Kidney (tissue), 13 donors: ENCODE measurements at regions not wholly inside any gene's neighbourhood (a gene's known extent, or its start where the extent isn't known, plus 50 kb on each side); places are given as distances from the start of the nearest gene placed in this dataset.

ENCODE experiments used
- DNase-seq, 5 donors: peaks; one replicate each; pipeline ENCODE4 v3.0.0-alpha.2; 2013 to 2020
- FAIRE-seq: peaks from 2 replicates; lab custom pipeline; 2012; peaks lifted over from hg19 to GRCh38; lab: Jason Lieb, UNC
- H3K27ac ChIP-seq, 2 donors: one replicate each; pipeline ENCODE4 v1.7.0; 2013; ENCODE audit warnings: low read depth in 2 of 2, low read length in 2 of 2, inconsistent platforms in 1 of 2
- H3K27me3 ChIP-seq: one replicate; pipeline ENCODE4 v1.7.1; 2013; ENCODE audit warnings: low read length, inconsistent platforms; ENCODE audit not compliant: control insufficient read depth, insufficient read depth
- H3K36me3 ChIP-seq, 3 donors: one replicate each; pipeline versions ENCODE4 v1.7.0 to v1.7.1; 2013; ENCODE audit warnings: low read length in 3 of 3, control low read depth in 1 of 3, inconsistent platforms in 1 of 3; ENCODE audit not compliant: insufficient read depth in 3 of 3, control insufficient read depth in 2 of 3
- H3K4me1 ChIP-seq, 3 donors: one replicate each; pipeline versions ENCODE4 v1.7.0 to v1.7.1; 2013; ENCODE audit warnings: low read length in 3 of 3, inconsistent platforms in 1 of 3, low read depth in 1 of 3; ENCODE audit not compliant: control insufficient read depth in 2 of 3, insufficient read depth in 2 of 3
- H3K4me3 ChIP-seq, 3 donors: one replicate each; pipeline versions ENCODE4 v1.7.0 to v1.8.1; 2013; ENCODE audit warnings: low read length in 3 of 3, control low read depth in 1 of 3, inconsistent platforms in 1 of 3
- H3K9ac ChIP-seq, 3 donors: one replicate each; pipeline versions ENCODE4 v1.7.0 to v1.7.1; 2013; ENCODE audit warnings: low read length in 3 of 3, control low read depth in 1 of 3, inconsistent platforms in 1 of 3
- H3K9me3 ChIP-seq, 3 donors: one replicate each; pipeline versions ENCODE4 v1.7.0 to v1.7.1; 2013; ENCODE audit warnings: low read length in 3 of 3, control low read depth in 1 of 3, inconsistent platforms in 1 of 3; ENCODE audit not compliant: control insufficient read depth in 2 of 3, insufficient read depth in 1 of 3
- intact Hi-C: fragments of 100-400 bp; cut with DNase I; formaldehyde crosslinking; loops from one replicate; pipeline ENCODE4 v1.11.1; 2022
- TF ChIP-seq, protein P1 (sequence below): IDR thresholded peaks from 3 replicates; pipeline ENCODE4 v1.5.1; 2012; ENCODE audit warnings: mild to moderate bottlenecking, moderate library complexity, borderline replicate concordance; ENCODE audit not compliant: insufficient read depth; ENCODE audit errors: extremely low read depth
- donor health status: control.
- donor health status: control.
- donor health status: control.
- donor health status: control.
- donor health status: control.
- donor health status: DM: yes; HTN: yes; CAD: no.
- donor health status: Normal renal cell carcinoma (clear cell type).

DNA sequence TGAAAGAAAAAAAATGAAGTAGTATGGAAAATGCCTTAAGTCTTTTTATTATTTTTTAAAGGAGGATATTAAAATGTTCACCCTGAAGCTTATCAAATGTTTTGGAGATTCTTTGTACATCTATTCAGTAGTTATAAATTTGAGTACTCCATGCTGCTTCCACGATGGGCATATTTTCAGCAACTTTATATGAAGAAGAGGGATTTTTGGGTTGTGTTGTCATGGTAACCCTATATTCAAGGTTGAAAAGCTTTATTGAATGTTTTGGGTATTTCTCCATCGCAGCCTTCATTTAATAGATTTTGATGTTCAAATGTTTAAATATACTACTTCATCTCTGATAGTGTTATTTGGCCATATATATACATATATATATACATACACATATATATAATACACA is 557.5 kb downstream of the CAAP1 start:
- no peaks in the 10 kb centered on the region for H3K36me3 ChIP-seq
- intact Hi-C loops = no loop called here
- no peak overlapping the region for H3K4me3 ChIP-seq
- H3K27me3 ChIP-seq = no peaks in the 10 kb centered on the region
- H3K27ac ChIP-seq = no peak overlapping the region
- H3K9ac ChIP-seq = no peak overlapping the region
- H3K9me3 ChIP-seq = no peaks in the 10 kb centered on the region
- FAIRE-seq = no peak
- TF ChIP-seq, protein P1, sequence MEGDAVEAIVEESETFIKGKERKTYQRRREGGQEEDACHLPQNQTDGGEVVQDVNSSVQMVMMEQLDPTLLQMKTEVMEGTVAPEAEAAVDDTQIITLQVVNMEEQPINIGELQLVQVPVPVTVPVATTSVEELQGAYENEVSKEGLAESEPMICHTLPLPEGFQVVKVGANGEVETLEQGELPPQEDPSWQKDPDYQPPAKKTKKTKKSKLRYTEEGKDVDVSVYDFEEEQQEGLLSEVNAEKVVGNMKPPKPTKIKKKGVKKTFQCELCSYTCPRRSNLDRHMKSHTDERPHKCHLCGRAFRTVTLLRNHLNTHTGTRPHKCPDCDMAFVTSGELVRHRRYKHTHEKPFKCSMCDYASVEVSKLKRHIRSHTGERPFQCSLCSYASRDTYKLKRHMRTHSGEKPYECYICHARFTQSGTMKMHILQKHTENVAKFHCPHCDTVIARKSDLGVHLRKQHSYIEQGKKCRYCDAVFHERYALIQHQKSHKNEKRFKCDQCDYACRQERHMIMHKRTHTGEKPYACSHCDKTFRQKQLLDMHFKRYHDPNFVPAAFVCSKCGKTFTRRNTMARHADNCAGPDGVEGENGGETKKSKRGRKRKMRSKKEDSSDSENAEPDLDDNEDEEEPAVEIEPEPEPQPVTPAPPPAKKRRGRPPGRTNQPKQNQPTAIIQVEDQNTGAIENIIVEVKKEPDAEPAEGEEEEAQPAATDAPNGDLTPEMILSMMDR = no peak
- no peak for DNase-seq
- H3K4me1 ChIP-seq = no peaks in the 10 kb centered on the region

DNA sequence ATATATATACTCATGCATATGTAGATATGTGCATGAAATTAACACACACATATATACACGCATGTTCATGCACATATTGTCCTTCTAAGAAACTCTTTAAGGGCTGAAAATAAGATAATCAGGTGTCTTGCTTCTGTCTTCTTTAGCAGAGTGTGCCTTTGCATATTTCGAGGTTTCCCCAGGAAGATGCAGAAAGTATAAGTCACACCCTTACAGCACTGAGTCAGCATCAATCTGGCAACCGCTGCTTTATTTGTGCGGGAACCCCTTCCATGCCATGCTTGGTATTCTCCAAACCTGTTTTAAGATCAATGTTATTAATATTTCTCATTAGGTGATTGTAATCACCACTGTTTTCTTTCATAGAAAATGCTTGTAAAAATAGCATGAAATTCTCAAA is 557.9 kb downstream of the CAAP1 start:
- no peak for FAIRE-seq

DNA sequence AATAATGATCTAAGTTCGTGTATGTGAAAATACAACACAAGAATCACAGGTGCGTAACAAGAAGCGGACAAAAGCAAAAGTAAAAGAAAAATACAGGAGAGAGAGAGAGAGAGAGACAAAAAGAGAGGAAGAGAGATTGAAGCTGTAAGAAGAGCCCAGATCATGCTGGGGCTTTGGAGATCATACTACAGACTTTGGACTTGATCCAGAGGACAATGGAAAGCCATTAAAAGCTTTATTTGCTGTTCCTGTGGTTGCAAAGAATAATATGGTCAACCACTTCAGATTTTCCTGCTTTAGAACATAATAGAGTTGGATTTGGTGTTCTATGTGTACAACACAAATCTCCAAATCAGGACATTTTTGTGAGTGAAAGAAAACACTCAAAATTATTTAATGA is 561.4 kb downstream of the CAAP1 start:
- DNase-seq (no peak), FAIRE-seq (no peak)
- H3K27me3 ChIP-seq = no peaks in the 10 kb centered on the region
- no peaks in the 10 kb centered on the region for H3K36me3 ChIP-seq
- no peaks in the 10 kb centered on the region for H3K4me1 ChIP-seq
- no peak overlapping the region for H3K4me3 ChIP-seq
- H3K9ac ChIP-seq = no peak overlapping the region
- H3K27ac ChIP-seq = no peak overlapping the region
- intact Hi-C loops = no loop called here
- TF ChIP-seq, protein P1 = no peak
- no peaks in the 10 kb centered on the region for H3K9me3 ChIP-seq

More for the DNA sequence above, 557.9 kb downstream of the CAAP1 start:
- no peak for DNase-seq
- Histone ChIP-seq H3K27me3 (no peaks in the 10 kb centered on the region), H3K27ac (no peak overlapping the region), H3K4me3 (no peak overlapping the region), H3K4me1 (no peaks in the 10 kb centered on the region), H3K9me3 (no peaks in the 10 kb centered on the region), H3K9ac (no peak overlapping the region), H3K36me3 (no peaks in the 10 kb centered on the region)
- TF ChIP-seq, protein P1 = no peak
- intact Hi-C loops = no loop called here

DNA sequence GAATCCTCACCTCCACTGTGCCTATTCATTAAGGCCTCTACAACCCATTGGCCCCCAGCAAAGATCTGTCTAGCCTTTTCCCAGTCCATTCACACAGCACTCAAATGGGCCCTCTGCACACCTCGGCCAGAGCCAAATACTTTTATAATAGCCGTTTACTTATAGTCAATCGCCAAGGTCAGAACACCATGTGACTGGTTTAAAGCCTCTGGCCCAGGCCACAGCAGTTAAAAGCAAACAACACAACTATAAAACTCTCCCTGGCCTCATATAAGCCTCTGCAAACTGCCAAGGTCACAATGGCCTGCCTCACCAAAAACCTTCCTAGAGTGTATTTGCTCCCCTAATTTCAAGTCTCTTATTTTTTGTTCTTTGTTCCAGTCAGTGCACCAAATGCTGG is 562.6 kb downstream of the CAAP1 start:
- DNase-seq = no peak
- Histone ChIP-seq H3K4me3 (no peak overlapping the region), H3K27me3 (no peaks in the 10 kb centered on the region), H3K9me3 (no peaks in the 10 kb centered on the region), H3K4me1 (peaks cover 0 to 3% (median 0%) of the 10 kb centered on the region in 3 donors), H3K36me3 (no peaks in the 10 kb centered on the region), H3K27ac (no peak overlapping the region), H3K9ac (no peak overlapping the region)
- TF ChIP-seq, protein P1 = no peak
- no peak for FAIRE-seq
- intact Hi-C loops = no loop called here
